Prostate gland (tissue), 2 donors: ENCODE measurements at regions not wholly inside any gene's neighbourhood (a gene's known extent, or its start where the extent isn't known, plus 50 kb on each side); places are given as distances from the start of the nearest gene placed in this dataset.

ENCODE experiments used
- DNase-seq: peaks from one replicate; pipeline ENCODE4 v3.0.0-alpha.2; 2019; ENCODE audit warnings: low spot score
- H3K27ac ChIP-seq, 2 donors: fragments of 200-600 bp; sonication (generic); 2 replicates each; pipeline ENCODE4 v1.5.1; 2017 to 2019
- H3K27me3 ChIP-seq: fragments of 200-600 bp; sonication (generic); replicated peaks from 2 replicates; pipeline ENCODE4 v1.5.1; 2019; ENCODE audit not compliant: insufficient read depth
- H3K36me3 ChIP-seq, 2 donors: fragments of 200-600 bp; sonication (generic); 1 replicate in 1 of 2; 2 replicates in 1 of 2; pipeline versions ENCODE4 v1.5.1 to v1.8.1; 2017 to 2019
- H3K4me1 ChIP-seq: fragments of 200-600 bp; sonication (generic); replicated peaks from 2 replicates; pipeline ENCODE4 v1.5.1; 2019
- H3K4me3 ChIP-seq, 2 donors: fragments of 200-600 bp; sonication (generic); 2 replicates each; pipeline ENCODE4 v1.5.1; 2017 to 2019
- H3K9me3 ChIP-seq: fragments of 200-600 bp; sonication (generic); 2 replicates; pipeline ENCODE4 v1.5.1; 2017
- CTCF ChIP-seq, 4 experiments: fragments of 200-600 bp in 2 of 4; fragments of 450-650 bp in 2 of 4; sonication (generic) in 2 of 4; IDR thresholded peaks; 1 replicate in 3 of 4; 2 replicates in 1 of 4; pipeline ENCODE4 v1.5.1; 2016 to 2019; ENCODE audit warnings: antibody characterized with exemption in 4 of 4, mild to moderate bottlenecking in 2 of 4, moderate library complexity in 2 of 4
- POLR2A ChIP-seq: fragments of 450-650 bp; IDR thresholded peaks from one replicate; pipeline ENCODE4 v1.6.1; 2016; ENCODE audit warnings: antibody characterized with exemption, mild to moderate bottlenecking
- POLR2AphosphoS5 ChIP-seq: sonication (generic); formaldehyde crosslinking; IDR thresholded peaks from one replicate; pipeline ENCODE4 v1.6.1; 2017; ENCODE audit warnings: antibody characterized with exemption
- WGBS: methylation state at CpG from one replicate; pipeline ENCODE4 v1.1.5; 2018; 5-methylcytosine and 5-hydroxymethylcytosine counted together
- intact Hi-C: fragments of 100-400 bp; cut with DNase I; formaldehyde crosslinking; loops from one replicate; pipeline ENCODE4 v1.14.2; 2022

GRCh38 chr18:24731981-24732380 is 271.5 kb downstream of the HRH4 start:
- no peaks in the 10 kb centered on the region for H3K9me3 ChIP-seq
- TF ChIP-seq CTCF (IDR thresholded peaks at IDR 0.05) (no peak), POLR2AphosphoS5 (no peak), POLR2A (no peak)
- H3K27ac ChIP-seq, result no peak overlapping the region
- no peak for DNase-seq
- 89% methylated on average over 3 of the region's 3 CpGs for WGBS
- H3K4me3 ChIP-seq, result no peak overlapping the region
- intact Hi-C loops, result no loop called here
- H3K4me1 ChIP-seq, result no peaks in the 10 kb centered on the region
- H3K36me3 ChIP-seq, result no peaks in the 10 kb centered on the region
- H3K27me3 ChIP-seq, result no peaks in the 10 kb centered on the region

GRCh38 chr18:24734058-24734457 is 273.6 kb downstream of the HRH4 start:
- no peak for TF ChIP-seq CTCF (IDR thresholded peaks at IDR 0.05)
- no peak for TF ChIP-seq POLR2A
- no peak for TF ChIP-seq POLR2AphosphoS5
- H3K9me3 ChIP-seq, result no peaks in the 10 kb centered on the region
- no peak for DNase-seq
- no peak overlapping the region for H3K27ac ChIP-seq
- H3K27me3 ChIP-seq, result no peaks in the 10 kb centered on the region
- H3K4me1 ChIP-seq, result no peaks in the 10 kb centered on the region
- H3K4me3 ChIP-seq, result no peak overlapping the region
- WGBS, result 50% methylated on average over 11 of the region's 11 CpGs
- intact Hi-C loops, result no loop called here
- no peaks in the 10 kb centered on the region for H3K36me3 ChIP-seq

GRCh38 chr18:24735624-24736231 is 275.3 kb downstream of the HRH4 start:
- no peak for TF ChIP-seq POLR2AphosphoS5
- no peak for TF ChIP-seq CTCF (IDR thresholded peaks at IDR 0.05)
- TF ChIP-seq POLR2A, result no peak
- no peaks in the 10 kb centered on the region for H3K27me3 ChIP-seq
- DNase-seq, result no peak
- no peaks in the 10 kb centered on the region for H3K36me3 ChIP-seq
- no peak overlapping the region for H3K27ac ChIP-seq
- WGBS, result 92% methylated on average over 5 of the region's 5 CpGs
- H3K4me3 ChIP-seq, result no peak overlapping the region
- H3K9me3 ChIP-seq, result no peaks in the 10 kb centered on the region
- no peaks in the 10 kb centered on the region for H3K4me1 ChIP-seq
- intact Hi-C loops, result no loop called here

- H3K27ac ChIP-seq, result no peak overlapping the region
- H3K36me3 ChIP-seq, result no peaks in the 10 kb centered on the region
- TF ChIP-seq CTCF (IDR thresholded peaks at IDR 0.05) (no peak), POLR2A (no peak), POLR2AphosphoS5 (no peak)
- no peak overlapping the region for H3K4me3 ChIP-seq
- H3K9me3 ChIP-seq, result no peaks in the 10 kb centered on the region
- intact Hi-C loops, result no loop called here
- H3K4me1 ChIP-seq, result no peaks in the 10 kb centered on the region
- DNase-seq, result no peak
- no peaks in the 10 kb centered on the region for H3K27me3 ChIP-seq
- WGBS, result 38% methylated on average over 8 of the region's 8 CpGs
Measured at GRCh38 chr18:24736662-24737330, 276.4 kb downstream of the HRH4 start.

DNA sequence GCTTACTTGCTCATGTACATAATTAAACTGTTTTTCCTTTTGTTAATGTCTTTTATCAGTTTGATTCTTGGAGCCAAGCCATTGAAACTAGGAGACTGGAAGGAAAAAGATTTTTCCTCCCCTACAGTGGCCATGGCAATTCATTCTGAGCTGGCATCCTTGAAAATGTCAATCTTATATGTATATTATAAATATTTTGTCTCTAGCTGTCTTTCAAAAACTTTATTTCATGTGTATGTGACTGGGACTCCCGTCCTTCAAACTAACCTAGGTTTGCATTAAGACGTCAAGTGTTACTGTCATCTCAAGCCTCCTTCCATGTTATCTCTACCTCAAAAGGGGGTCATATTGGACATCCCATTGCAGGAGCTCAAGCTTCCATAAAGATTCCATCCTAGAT is 280.4 kb downstream of the HRH4 start:
- WGBS, result 86% methylated on average over 2 of the region's 2 CpGs
- intact Hi-C loops, result no loop called here
- TF ChIP-seq POLR2AphosphoS5 (no peak), CTCF (IDR thresholded peaks at IDR 0.05) (no peak), POLR2A (no peak)
- Histone ChIP-seq H3K4me1 (no peaks in the 10 kb centered on the region), H3K9me3 (no peaks in the 10 kb centered on the region), H3K27me3 (no peaks in the 10 kb centered on the region), H3K27ac (no peak overlapping the region), H3K4me3 (no peak overlapping the region), H3K36me3 (no peaks in the 10 kb centered on the region)
- DNase-seq, result no peak
